GM12891 (cell line): ENCODE measurements at regions not wholly inside any gene's neighbourhood (a gene's known extent, or its start where the extent isn't known, plus 50 kb on each side); places are given as distances from the start of the nearest gene placed in this dataset.
A peak's percentile ranks its signal among the peaks of the same experiment; 100 is the strongest.
"Not testable (repeated sequence)": the region's sequence is repeated elsewhere in the genome, so short reads cannot be mapped to it uniquely, and the experiment has no call there.

Source experiments
- DNase-seq: peaks from one replicate; pipeline ENCODE4 v3.0.0; 2011; ENCODE audit warnings: low spot score; ENCODE audit not compliant: insufficient read length
- FAIRE-seq: peaks from 2 replicates; lab custom pipeline; 2011; peaks lifted over from hg19 to GRCh38; lab: Jason Lieb, UNC
- PAX5 ChIP-seq: IDR thresholded peaks from 2 replicates; pipeline ENCODE4 v1.6.1; 2011; ENCODE audit warnings: low read length, moderate library complexity, mild to moderate bottlenecking; ENCODE audit not compliant: insufficient read depth, severe bottlenecking
- POLR2A ChIP-seq: IDR thresholded peaks from 2 replicates; pipeline ENCODE4 v1.6.1; 2011; ENCODE audit warnings: low read depth, low read length, control low read depth
- POLR2AphosphoS5 ChIP-seq: IDR thresholded peaks from 2 replicates; pipeline ENCODE4 v1.6.1; 2011; ENCODE audit warnings: low read depth, low read length, control low read depth
- POU2F2 ChIP-seq: IDR thresholded peaks from 2 replicates; pipeline ENCODE4 v1.6.1; 2011; ENCODE audit warnings: low read depth, mild to moderate bottlenecking, control low read depth, low read length, moderate library complexity
- SPI1 ChIP-seq: IDR thresholded peaks from 2 replicates; pipeline ENCODE4 v1.6.1; 2011; ENCODE audit warnings: low read depth, low read length, control low read depth
- TAF1 ChIP-seq: IDR thresholded peaks from 2 replicates; pipeline ENCODE4 v1.6.1; 2011; ENCODE audit warnings: low read depth, low read length, control low read depth

DNA sequence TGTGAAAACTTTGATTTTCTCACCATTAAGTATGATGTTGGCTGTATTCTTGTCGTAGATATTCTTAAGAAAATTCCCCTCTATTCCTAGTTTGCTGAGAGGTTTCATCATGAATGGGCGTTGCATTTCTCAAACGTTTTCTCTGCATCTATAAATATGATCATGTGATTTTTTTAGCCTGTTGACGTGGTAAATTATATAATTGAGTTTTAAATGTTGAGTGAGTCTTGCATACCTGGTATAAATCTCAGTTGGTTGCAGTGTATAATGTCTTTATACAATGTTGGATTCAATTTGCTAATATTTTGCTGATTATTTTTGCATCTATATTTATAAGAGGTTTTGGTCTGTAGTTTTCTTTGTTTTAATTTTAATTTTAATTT lies 405.9 kb upstream of the MIS18BP1 start:
- DNase-seq: no peak
- TF ChIP-seq PAX5 (no peak), TAF1 (no peak), POLR2A (no peak), POU2F2 (no peak), POLR2AphosphoS5 (no peak), SPI1 (no peak)
- no peak for FAIRE-seq

DNA sequence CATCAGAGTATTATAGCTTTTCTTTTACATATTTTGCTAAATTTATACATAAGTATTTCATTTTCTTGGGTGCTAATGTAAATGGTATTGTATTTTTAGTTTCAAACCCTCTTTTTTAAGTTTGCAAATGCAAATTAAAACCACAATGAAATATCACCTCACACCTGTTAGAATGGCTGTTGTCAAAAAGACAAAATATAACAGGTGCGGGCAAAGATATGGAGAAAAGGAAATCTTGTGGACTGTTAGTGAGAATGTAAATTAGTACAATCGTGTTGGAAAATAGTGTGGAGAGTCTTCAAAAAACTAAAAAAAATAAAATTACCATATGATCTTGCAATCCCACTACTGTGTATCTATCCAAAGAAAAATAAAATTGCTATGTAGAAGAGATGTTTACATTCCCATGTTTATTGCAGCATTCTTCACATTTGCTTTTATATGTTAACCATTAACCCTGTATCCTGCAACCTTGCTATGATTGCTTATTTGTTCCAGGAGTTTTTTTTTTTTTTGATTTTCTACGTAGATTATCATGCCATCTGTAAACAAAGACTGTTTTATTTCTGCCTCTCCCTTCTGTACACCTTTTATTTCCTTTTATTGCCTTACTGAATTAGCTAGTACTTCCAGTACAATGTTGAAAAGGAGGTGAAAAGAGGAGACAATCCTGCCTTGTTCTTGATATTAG lies 405.4 kb upstream of the MIS18BP1 start:
- no peak for FAIRE-seq
- no peak for DNase-seq
- TF ChIP-seq PAX5 (no peak), TAF1 (no peak), POLR2AphosphoS5 (no peak), POLR2A (no peak), POU2F2 (no peak), SPI1 (no peak)

DNA sequence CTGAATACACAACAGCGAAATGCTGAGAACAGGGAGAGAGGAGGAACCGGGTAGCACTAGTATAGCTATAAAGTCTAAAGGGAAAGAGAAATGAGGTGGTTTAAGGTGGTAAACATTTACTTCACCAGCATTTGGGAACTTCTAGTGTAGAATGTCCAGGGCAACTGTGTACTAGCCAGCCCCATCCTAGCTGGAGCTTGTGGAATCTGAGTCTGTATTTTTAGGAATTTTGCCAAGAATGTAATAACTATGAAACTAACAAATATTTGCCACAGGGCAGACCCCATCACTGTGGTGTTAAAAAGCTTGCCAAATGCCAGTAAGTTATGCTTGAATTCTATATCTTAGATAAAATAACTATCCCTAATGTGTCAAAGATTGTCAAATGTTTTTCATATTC lies 398.9 kb upstream of the MIS18BP1 start:
- DNase-seq (no peak), FAIRE-seq (no peak)
- no peak for TF ChIP-seq POLR2AphosphoS5
- no peak for TF ChIP-seq POU2F2
- no peak for TF ChIP-seq POLR2A
- TF ChIP-seq SPI1: no peak
- TF ChIP-seq PAX5: no peak
- TF ChIP-seq TAF1: no peak

DNA sequence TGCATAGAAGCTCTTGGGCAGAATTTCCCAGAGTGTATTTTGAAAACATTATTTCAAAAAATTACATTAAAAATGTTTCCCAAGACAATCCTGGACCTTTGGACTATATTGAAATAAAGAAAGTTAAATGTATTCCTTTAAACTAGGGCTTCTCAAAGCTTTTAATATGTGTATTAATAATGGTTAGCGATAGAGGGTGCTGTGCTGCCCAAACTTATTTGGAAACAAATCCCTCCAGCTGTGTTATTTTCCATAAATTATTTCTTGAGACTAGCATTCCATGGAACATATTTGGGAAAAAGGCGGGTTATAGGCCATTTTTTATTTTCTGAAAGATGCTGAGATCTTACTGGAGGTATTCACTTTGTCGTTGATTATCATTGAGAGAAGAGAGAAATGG lies 397.8 kb upstream of the MIS18BP1 start:
- no peak for TF ChIP-seq PAX5
- no peak for TF ChIP-seq POLR2AphosphoS5
- TF ChIP-seq POLR2A: no peak
- TF ChIP-seq TAF1: no peak
- TF ChIP-seq SPI1: no peak
- no peak for TF ChIP-seq POU2F2
- FAIRE-seq: no peak
- DNase-seq: no peak

DNA sequence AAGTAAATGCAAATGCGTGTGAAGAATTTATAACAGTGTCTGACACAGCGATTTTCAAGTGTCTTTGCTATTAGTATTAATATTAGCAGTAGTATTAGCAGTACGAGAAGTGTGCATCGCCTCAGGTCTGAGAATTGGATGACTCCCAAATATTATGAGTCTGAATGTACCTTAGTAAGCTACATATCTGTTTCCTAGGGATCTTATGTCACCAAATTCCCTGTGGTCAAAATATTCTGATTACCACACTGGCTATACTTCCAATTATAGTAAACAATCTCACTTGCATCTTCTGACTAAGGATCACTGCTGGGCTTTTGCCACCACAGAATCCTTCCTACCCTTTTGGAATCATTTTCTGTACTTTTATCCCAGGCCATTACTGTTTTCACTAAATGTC lies 396.0 kb upstream of the MIS18BP1 start:
- TF ChIP-seq TAF1 (no peak), PAX5 (no peak), POLR2A (no peak)
- no peak for FAIRE-seq
- no peak for DNase-seq

DNA sequence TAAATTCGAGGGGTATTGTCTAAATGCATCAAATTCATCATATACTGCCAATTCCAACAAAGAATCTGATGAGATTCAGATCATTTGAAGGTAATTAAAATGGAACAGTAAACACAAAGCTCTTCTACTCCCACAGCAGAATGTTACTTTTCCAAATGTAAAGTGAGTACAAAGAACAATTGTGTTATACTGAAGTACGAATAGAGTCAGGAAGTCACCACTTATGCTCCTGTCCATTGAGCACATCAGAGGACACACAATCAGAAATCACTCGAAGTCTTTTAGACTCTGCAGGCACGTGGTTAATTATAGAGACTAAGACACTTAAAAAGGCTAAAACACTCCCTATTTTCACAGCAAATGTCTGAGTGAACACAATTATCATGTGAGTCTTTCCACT lies 388.5 kb upstream of the MIS18BP1 start:
- TF ChIP-seq POLR2A: no peak
- no peak for TF ChIP-seq POU2F2
- no peak for TF ChIP-seq TAF1
- no peak for TF ChIP-seq PAX5
- no peak for TF ChIP-seq SPI1
- no peak for TF ChIP-seq POLR2AphosphoS5
- no peak for FAIRE-seq
- DNase-seq: no peak

DNA sequence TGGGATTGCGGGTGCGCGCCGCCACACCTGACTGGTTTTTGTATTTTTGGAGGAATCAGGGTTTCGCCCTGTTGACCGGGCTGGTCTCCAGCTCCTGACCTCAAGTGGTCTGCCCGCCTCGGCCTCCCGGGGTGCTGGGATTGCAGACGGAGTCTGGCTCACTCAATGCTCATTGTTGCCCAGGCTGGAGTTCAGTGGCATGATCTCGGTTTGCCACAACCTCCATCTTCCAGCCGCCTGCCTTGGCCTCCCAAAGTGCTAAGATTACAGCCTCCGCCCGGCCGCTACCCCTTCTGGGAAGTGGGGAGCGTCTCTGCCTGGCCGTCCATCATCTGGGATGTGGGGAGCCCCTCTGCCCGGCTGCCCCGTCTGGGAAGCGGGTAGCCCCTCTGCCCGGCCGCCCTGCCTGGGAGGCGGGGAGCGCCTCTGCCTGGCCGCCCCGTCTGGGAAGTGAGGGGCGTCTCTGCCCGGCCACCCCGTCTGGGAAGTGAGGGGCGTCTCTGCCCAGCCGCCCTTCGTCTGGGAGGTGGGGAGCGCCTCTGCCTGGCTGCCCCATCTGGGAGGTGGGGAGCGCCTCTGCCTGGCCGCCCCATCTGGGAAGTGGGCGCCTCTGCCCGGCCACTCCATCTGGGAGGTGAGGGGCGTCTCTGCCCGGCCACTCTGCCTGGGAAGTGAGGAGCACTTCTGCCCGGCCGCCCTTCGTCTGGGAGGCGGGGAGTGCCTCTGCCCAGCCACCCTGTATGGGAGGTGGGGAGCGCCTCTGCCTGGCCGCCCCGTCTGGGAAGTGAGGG lies 381.8 kb upstream of the MIS18BP1 start:
- DNase-seq, FAIRE-seq: not testable (repeated sequence)

DNA sequence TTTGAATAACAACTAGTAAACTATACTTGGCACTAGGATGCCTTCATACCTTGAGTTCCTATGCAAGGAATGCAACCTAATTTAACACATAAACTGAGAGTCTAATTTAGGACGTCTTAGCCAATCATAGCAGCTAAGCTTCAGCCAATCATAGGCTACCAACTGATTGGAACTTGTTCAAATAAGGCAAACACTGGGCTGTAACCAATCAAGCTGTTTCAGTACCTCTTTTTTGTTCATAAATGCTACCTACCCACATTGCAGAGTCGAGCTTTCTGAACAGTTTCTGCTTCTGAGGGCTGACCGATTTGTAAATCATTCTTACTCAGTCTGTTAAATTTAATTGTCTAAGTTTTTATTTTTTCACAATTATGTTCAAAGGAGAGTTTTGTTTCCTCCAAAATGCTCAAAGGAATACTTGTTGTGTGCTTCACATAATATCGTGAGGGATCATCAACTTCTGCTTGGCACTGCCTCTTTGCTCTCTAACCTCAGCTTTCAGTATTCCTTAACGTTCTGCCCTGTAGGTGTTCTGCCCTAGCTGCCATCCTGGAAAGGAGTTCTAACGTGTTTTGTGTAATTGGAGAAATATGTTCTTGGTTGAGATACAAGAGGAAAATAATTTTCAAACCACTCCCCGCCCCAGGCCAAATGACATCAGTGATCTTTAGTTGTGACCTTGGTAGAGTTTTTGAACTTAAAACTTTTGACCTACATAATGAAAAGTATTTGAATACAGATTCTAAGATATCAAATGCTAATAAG lies 380.4 kb upstream of the MIS18BP1 start:
- FAIRE-seq (no peak), DNase-seq (no peak)
- TF ChIP-seq POLR2A (no peak), POLR2AphosphoS5 (no peak), POU2F2 (no peak), SPI1 (peak; percentile 17; the same call in 1 of the 2 replicates), PAX5 (no peak), TAF1 (no peak)

DNA sequence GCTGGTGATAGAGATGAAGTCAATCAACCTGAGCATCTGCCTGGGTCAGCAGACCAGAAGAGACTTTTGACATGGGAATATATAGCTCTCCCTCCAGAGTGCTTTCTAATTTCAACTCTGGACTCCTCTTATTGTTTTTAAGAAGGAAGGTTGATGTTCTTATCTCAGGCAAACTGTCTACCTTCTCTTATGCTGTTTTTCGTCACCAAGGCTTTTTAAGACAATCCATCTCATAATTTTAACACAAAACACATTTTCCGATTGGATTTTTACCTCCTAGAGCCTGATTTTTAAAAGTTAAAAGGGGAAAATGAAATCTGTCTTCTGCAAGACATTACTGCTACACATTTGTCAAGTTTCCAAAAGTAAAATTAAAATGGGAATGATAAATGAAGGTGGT lies 368.7 kb upstream of the MIS18BP1 start:
- no peak for TF ChIP-seq POU2F2
- TF ChIP-seq SPI1: no peak
- TF ChIP-seq PAX5: no peak
- no peak for TF ChIP-seq TAF1
- TF ChIP-seq POLR2AphosphoS5: no peak
- no peak for TF ChIP-seq POLR2A
- DNase-seq (no peak), FAIRE-seq (no peak)

DNA sequence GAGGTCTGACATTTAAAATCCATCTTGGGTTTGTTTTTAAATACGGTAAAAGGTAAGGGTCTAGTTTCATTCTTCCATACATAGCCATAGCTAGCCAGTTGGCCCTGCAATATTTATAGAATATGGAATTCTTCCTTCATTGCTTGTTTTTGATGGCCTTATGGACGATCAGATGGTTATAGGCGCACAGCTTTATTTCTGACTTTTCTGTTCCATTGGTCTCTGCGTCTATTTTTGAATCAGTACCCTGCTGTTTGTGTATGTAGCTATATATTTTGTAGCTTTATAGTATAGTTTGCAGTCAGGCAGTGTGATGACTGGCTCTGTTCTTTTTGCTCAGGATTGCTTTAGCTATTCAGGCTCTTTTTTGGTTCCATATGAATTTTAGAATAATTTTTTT lies 366.8 kb upstream of the MIS18BP1 start:
- DNase-seq: no peak
- TF ChIP-seq POLR2AphosphoS5: no peak
- no peak for TF ChIP-seq POLR2A
- no peak for TF ChIP-seq TAF1
- TF ChIP-seq SPI1: no peak
- no peak for TF ChIP-seq POU2F2
- no peak for FAIRE-seq
